ENCODE measurements at regions not wholly inside any gene's neighbourhood (a gene's known extent, or its start where the extent isn't known, plus 50 kb on each side); places are given as distances from the start of the nearest gene placed in this dataset.

DNA sequence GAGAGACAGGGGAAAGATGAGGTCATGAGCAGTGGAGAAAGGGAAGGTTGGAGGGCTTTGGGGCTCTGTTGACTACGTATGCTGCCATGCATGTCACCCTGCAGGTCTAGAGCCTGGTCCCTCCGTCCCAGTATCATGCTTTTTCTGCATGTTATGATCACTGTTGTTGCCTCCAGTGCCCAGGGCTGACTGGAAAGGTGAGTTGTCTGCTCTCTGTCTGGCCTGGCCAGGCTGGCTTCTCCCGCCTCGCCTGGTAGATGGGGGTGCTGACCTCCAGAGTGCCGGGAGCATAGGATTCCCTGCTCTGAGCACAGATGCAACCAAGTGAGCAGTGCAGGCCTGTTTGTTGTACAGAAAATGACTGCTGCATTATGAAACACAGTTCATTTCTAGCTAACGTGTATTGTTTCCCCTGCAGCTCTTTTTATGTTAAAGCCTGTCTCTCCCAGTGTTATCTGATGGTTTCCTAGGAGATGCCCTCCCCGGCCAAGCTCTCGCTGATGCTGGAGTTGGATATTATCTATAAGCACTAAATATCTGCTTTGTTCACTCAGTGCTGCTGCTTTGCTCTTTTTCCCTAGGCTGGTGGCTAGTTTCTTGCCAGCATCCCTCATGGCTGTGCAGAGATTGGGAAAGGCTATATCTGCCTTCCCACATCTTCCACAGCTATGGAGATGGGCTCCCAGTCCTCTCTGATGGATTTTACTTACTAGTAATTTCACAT lies 158.2 kb downstream of the TDRD15 start:
- no peak for DNase-seq (ENCODE audit: low read depth in 3 of 3)

DNA sequence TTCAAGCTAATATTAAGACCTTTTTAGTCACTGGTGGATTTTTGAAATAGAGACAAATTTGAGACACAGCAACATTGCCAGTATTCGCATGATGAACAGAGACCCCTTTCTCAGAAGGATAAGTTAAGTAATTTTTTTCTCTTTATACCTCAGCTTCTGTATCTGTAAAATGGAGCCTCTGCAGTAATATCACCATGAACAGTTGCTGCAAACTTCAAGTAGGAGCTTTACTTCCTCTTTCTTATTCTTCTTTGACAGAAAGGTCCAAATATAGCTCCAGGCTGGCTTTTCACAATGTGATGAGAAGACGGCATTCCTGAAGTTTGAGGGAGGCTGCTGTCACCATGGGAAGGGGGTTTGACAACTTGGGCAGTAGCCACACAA lies 158.7 kb downstream of the TDRD15 start:
- DNase-seq (ENCODE audit: low read depth in 3 of 3): no peak

DNA sequence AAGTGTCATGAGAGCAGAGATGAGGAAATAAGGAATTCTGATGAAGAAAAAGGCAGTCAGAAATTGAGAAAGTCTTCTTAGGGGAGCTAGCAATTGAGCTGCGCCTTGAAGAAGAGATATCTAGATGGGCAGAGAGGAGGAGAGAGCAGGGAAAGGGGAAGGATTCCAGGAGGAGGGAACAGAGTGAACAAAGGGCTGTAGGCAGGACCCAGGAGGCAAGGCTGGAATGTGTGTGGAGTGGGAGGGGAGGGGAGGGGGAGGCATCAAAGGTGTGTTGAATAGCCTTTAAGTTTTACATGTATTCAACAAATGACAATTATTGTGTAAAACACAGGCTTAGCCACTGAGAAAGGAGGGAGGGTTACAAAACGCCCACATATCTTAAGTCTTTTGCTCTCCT lies 164.5 kb downstream of the TDRD15 start:
- no peak for DNase-seq (ENCODE audit: low read depth in 3 of 3)

DNA sequence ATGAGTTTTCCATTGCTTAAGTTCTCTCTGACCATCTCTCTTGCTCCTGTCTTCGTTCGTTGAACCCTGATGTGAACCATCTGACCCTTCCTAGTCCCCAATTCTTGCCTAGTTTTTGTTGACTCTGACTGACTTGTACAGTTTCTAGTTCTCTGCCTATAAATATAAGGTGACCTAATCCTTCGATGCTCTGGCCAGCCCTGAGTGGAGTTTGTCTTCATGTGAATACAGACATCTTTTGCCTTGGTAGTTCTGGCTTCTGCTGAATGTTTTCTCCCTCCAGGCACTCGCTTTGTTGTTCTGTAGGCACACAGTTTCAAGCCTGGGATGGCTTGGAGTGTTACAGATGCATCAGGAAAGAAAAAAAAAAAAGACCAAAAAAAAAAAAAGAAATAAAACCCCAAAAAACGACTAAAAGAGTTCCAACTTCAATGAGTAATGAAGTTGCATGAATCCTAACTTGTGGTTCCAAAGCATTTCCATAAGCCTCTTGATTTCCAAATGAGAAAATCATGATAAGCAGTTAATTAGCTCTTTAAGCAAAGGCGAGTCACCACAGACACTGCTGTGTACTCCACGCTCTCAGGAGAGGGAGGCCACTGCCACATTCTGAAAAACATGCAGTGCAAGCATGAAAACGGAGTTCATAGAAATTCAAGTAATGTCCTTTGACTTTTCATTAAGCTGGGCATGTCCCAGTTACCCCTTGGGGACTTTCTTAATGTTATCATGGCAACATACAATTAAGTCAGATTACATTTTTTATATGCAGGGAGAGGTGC lies 165.2 kb downstream of the TDRD15 start:
- no peak for DNase-seq (ENCODE audit: low read depth in 3 of 3)

DNA sequence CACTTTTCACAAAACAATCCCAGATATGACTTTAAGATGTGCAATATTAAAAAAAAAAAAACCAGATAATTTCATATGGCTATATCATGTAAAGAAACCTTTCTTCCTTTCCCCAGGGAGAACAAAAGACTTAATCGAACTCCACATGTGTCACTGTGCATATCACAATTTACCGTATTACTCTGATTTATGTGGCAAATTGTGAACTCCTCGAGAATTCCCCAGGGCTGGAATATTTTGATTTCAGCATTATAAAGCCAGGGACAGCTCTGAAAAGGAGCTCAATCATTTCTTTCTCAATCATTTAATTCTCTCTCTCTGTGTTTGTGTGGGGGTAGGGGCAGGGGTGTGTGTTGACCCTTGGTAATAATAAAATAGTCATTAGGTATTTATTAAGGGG lies 165.8 kb downstream of the TDRD15 start:
- DNase-seq (ENCODE audit: low read depth in 3 of 3): no peak

DNA sequence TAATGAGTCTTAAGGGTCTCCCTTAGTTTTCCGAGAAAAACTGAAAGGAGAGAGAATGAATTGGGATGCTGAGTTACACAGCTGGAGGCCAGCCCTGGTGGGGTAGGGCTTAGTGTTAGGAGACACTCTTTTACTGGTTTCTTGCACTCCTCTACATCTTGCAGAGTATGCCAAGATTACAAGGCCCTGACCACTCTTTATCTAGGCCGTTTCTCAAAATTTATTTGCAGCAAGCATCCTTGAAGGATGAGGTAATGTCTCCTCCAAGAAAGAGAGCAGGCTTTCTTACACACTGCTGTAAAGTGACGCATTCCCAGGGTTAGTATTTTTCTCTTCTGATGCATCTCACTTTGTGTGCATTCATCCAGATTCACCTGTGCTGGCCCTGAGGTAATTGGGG lies 166.2 kb downstream of the TDRD15 start:
- no peak for DNase-seq (ENCODE audit: low read depth in 3 of 3)

DNA sequence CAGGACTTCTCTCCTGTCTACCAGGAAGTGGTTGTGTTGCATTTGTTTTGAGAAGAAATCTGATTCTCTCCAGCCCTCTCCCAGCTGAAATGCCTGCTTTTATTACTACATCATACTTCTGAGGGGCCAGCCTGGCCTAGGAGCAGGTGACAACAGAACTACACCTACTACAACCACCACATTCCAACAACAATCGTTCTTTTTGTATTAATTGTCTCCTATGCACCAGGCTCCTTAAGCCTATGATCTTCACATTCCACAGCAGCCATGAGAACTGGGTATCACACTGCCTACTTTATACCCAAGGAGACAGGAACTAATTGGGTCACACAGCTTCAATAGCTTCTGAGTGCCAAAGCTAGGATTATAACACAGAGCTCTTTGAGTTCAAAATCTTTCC lies 167.7 kb downstream of the TDRD15 start:
- no peak for DNase-seq (ENCODE audit: low read depth in 3 of 3)

DNA sequence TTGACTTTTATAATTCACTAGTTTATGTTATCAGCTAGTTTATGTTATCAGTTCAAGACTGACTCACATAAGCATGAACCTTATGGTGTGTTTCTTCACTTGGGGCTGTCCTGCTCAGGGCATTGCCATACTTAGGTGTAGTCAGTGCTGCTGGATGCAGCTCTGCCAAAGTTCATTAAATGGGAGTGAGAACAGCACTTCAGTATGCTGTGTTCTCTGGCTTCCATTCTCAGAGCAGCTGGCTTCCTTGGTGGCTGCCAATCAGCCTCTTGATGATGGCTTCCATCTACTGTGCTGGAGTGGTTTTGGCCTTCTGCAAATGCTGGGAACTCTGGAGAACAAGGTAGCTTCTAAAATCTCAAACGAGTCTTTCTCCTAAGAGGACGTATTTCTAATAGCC lies 170.7 kb downstream of the TDRD15 start:
- DNase-seq (ENCODE audit: low read depth in 3 of 3): no peak

DNA sequence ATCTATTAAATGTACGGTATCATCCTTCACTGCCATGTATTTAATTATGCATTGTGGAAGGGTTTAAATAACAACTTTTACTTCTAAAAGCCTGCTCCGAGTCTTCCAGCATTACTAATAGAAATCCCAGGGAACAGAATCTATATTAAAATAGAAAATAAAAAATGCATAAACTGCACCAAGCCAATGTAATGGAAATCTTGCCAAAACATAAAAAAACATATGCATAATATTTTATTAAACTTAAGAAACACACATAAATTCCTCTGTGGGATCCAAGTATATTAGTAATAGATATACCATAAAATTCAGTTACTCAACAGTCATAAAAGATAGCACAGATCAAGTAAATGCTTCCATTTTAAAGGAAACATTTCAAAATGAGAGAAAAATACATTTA lies 175.6 kb downstream of the TDRD15 start:
- no peak for DNase-seq (ENCODE audit: low read depth in 3 of 3)

DNA sequence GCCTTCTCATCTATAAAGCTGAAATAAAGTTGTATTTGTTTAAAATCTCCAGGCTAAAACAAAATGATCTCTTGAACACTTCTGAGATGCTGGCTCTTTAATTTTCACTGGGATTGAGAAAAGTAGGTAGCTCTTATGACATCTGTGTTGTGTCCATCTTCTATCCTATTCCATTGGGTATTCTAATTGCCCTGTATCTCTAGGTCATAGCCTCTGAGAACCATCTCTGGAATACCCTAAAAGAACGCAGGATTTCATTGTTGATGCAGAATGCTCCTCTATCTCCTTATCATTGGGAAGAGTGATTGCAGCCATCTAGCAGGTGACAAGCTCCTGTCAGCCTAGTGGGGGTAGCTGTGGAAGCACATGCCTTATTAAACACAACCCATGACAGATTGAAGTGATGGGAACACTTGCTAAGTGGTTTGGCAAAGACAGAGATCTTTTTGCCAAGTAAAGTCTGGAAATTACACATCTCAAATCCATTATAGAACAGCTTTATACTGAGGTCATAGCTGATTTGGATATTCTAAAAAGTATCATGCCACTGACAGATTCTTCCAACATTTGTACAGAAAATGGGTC lies 178.2 kb downstream of the TDRD15 start:
- no peak for DNase-seq (ENCODE audit: low read depth in 3 of 3)

DNA sequence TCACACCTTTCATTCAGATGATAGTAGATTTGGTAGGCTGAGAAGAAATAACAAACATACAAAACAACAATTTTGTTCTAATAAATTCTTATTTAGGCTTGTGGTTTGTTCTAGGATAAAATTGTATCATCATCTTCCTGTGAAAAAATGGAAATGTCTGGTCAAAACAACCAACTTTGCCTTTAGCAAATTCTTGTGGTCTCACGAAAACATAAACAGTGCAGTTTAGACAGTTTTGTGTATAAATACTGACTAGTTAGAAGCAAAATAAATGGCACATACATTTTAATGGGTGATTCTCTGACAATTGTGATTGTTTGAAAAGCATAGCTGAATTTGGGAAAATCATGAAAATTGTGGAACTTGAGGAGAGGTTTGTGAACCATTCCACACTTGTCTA lies 180.1 kb downstream of the TDRD15 start:
- no peak for DNase-seq (ENCODE audit: low read depth in 3 of 3)

DNA sequence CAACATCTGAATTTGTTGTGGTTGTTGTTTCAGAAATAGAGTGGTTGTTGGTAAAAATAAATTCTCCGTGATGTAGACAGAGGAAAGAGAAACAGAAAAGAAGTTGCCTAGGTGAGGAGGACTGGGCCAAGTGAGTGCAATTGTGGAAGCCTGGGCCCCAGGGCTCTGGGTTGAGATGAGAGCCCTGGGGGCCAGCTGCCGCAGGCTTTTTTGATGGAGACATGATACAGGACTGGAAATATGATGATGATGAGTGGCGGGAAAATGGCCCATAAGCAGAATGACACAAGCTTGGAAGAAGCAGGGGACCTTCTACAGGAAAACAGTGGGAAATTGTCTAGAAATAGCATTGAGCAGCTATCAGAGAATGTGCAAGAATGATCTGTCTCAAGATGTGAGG lies 181.8 kb downstream of the TDRD15 start:
- no peak for DNase-seq (ENCODE audit: low read depth in 3 of 3)

DNA sequence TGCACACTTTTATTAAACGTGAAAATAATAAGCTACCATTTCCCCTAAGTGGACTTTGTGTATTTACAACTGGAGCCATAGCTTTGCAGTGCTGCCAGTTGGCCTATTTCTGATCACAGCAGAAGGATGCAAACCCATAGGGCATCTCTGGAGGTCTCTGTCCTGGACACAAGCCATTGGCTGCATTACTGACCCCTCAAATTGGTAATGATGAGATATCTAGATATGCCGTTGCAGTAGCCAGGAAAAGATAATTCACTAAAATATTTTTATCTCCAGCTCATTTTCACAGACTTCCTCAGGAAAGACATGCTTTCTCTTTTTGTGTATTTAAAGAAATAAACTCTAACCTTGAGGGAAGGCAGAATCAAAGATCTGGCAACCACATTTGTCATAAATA lies 182.5 kb downstream of the TDRD15 start:
- no peak for DNase-seq (ENCODE audit: low read depth in 3 of 3)

DNA sequence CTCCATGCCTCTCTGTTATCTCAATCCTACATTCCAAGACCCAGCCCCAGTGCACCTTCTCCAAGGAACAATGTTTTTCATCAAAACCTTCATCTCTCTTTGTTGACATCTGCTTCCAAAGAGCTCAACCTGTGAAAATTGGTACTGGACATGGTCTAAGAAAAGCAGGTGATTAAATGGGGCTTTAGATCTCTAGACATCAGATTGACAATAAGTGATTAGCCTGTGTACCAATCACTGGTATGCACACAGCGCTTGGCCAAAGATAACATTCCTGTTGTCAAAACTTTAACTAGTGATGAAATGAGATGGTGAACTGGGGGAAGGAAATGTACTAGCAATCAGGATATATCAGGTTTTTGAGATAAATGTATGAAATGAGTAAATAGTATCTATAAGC lies 183.3 kb downstream of the TDRD15 start:
- no peak for DNase-seq (ENCODE audit: low read depth in 3 of 3)

DNA sequence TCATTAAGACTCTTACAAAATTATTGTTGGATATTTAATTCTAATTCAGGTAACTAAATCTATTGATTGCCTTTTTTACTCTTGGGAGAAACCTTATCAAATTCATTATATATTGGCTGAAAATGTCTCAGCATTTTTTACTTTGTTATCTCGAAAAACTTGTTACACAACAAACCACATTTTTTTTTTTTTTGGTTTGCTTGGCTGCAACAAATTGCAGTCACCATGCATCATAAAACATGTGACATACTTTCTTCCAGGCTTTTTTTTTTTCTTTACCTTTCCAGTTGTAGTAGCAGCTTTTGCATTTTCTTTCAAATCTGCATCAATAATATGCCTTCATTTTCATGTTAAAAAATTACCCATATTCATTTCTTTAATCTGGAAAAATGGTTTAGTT lies 186.7 kb downstream of the TDRD15 start:
- no peak for DNase-seq (ENCODE audit: low read depth in 3 of 3)

DNA sequence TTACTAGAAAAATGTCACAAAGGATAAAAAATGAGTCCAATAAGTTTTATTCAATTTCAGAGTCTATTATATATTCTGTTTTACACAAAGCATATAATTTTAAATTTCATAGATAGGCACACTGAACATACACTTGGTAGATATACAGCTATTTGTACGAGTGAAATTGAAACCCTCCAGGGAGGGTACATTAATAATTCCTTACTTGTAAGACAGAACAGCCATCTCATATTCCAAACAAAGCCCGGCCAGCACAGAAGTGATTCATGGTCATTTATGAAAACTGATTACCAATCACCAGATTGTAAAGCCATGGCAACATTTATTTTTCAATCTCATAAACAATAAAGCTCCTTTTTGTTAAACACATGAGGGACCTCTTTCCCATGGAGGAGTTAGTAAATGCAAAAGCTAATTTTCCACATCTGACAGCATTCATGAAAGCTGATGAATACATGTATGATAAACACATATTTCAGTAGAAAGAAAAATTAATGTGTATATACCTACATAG lies 190.6 kb downstream of the TDRD15 start:
- no peak for DNase-seq (ENCODE audit: low read depth in 3 of 3)

DNA sequence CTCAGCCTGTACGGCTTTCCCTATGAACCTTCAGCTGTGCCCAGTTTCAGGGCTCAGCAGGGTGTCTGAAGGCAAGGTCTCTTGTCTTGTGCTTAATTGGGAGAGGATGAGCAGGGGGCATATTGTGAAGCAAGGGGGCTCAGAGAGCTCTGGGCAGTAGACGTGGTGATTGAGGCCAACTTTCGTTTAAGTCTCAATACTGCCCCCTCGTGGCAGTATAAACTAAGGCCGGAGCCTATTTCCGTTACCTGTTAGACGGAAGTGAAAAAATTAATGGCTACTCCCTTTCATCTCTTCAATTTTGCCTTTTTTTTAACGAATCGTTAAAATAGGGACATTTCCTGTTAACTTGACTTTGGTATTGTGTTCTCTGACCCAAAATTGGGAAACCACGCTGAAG lies 193.4 kb downstream of the TDRD15 start:
- peak; percentile 1 to 11 (median 9) for DNase-seq (ENCODE audit: low read depth in 3 of 3)

DNA sequence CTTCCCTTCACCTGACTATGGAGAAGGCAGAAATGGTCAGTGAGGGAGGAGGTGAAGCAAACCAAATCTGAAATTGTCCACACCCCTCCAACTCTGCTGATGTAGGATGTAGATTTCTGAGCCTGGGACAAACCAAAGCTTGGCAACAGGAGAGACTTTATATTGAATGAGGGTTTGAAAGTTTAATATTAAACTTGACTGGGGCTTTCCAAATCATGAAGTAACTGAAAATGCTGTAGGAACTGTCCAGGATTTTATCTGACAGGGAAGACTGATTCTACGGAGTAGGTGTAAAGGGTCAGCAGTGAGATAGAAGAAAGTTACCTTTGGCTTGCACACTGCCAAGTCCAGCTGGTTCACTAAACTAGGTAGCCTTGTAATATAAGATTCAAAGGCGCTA lies 194.5 kb downstream of the TDRD15 start:
- DNase-seq (ENCODE audit: low read depth in 3 of 3): no peak

DNA sequence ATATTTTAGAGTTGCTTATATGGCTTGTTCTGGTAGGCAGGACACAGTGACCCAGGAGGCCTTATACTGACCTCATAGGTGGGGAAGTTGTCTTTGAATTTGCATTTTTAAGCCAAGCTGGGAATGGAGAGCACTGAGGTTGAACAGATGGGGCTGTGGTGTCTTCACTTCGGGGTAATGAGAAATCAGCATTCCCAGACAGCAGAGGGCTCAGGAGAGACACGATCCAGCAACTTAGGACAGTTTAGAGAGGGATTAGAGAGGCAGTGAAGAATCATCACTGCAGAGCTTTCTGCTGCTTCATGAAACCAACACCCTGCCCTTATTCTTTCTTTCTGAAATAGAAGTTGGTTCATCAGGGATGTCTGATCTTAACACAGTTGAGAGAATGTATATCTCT lies 202.4 kb downstream of the TDRD15 start:
- DNase-seq (ENCODE audit: low read depth in 3 of 3): no peak

DNA sequence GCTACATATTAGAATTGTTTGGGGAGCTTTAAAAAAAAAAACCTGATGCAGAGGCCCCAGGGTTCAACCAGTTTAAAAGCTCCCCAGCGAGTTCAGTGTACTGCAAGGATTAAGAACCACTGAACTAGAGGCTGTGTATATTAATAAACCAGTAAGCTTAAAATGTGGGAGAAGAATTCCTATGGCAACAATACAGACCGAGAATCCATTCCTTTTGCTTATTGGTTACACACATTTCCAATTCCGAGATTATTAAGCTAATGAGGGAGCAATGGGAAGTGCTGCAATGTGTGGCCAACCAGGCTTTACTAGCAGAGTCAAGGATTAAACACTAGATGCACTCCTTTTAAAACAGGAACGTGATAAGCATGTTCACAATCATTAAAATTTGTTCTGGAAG lies 204.4 kb downstream of the TDRD15 start:
- no peak for DNase-seq (ENCODE audit: low read depth in 3 of 3)

DNA sequence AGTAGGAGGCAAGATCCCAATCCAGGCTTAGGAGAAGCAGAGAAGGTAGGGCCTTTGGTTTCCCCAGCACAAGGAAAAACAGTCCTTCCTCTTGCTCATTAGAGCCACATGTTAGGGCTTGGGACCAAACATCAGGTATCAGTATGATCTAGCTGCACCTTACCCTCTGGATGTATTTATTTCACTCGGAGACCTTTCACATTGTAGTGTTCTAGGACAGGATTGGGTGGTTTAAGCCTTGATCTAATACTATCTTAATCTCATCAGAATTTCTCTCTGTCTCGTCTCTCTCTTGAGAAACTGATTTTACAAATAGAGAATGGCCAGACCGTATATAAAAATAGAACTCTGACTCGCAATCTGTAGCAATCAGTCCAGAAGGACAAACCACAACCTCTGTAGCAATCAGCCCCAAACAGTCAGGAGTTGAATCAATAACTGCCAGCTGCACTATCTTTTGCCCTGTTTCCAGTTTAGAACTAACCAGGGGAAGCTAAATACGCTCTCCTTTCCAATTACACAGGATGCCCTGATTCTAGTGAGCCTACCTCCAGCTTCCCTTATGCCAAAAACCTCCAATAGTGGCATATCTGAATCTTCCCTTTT lies 207.1 kb downstream of the TDRD15 start:
- no peak for DNase-seq (ENCODE audit: low read depth in 3 of 3)

DNA sequence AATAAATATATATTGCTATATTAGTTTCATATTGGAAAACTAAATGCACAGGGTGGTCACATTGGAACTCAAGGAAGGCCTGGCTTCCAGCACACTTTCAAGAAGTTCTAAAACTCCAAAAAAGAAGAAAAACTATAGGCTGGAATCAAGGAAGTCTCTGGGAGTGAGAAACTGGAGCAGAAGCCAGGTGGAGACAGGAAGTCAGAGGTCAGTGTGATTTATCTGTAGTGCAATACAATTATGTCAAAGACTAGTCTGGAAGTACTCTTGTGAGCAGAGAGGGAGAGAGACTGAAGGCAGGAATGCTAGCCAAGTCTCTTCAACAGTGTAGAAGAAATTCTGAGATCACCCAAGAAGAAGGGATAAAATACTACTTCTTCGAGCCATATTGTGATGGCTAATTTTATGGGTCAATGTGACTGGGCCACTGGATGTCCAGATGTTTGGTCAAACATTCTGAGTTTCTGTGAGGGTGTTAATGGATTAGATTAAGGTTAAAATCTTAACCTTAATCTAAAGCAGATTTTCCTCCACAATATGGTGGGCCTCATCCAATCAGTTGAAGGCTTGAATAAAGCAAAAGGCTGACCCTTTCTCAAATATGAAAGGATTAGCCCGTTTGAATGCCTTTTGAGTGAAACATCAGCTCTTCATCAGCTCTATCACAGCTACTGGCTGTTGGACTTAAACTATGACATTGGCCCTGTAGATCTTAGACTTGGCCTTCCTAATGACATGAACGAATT lies 208.0 kb downstream of the TDRD15 start:
- DNase-seq (ENCODE audit: low read depth in 3 of 3): no peak
